ENCODE measurements at regions not wholly inside any gene's neighbourhood (a gene's known extent, or its start where the extent isn't known, plus 50 kb on each side); places are given as distances from the start of the nearest gene placed in this dataset.

- TF ChIP-seq CTCF (IDR thresholded peaks at IDR 0.05; ENCODE audit: control extremely low read depth in 1 of 3, insufficient read depth in 1 of 3, low read depth in 1 of 3, low read length in 3 of 3): no peak
- TF ChIP-seq KDM5A (IDR thresholded peaks at IDR 0.05; ENCODE audit: low read length): no peak
- TF ChIP-seq RFX5 (IDR thresholded peaks at IDR 0.05; ENCODE audit: borderline replicate concordance, low read depth, low read length): no peak
- no peak for TF ChIP-seq SP2 (IDR thresholded peaks at IDR 0.05; ENCODE audit: low read length)
- no peak for TF ChIP-seq RAD21 (IDR thresholded peaks at IDR 0.05 in 1 of 2, conservative IDR thresholded peaks at IDR 0.05 in 1 of 2; ENCODE audit: low read depth in 2 of 2, low read length in 2 of 2)
- no peak for TF ChIP-seq TCF12 (IDR thresholded peaks at IDR 0.05; ENCODE audit: low read depth, low read length)
- no peak for TF ChIP-seq MAFK (IDR thresholded peaks at IDR 0.05; ENCODE audit: low read depth, low read length)
- no peak for TF ChIP-seq POLR2A (IDR thresholded peaks at IDR 0.05; ENCODE audit: control extremely low read depth in 1 of 2, low read depth in 2 of 2, low read length in 2 of 2)
These were observed 310.0 kb downstream of the SLITRK2 start for GRCh38 chrX:146127617-146128016.
